ENCODE measurements at regions not wholly inside any gene's neighbourhood (a gene's known extent, or its start where the extent isn't known, plus 50 kb on each side); places are given as distances from the start of the nearest gene placed in this dataset.

DNA sequence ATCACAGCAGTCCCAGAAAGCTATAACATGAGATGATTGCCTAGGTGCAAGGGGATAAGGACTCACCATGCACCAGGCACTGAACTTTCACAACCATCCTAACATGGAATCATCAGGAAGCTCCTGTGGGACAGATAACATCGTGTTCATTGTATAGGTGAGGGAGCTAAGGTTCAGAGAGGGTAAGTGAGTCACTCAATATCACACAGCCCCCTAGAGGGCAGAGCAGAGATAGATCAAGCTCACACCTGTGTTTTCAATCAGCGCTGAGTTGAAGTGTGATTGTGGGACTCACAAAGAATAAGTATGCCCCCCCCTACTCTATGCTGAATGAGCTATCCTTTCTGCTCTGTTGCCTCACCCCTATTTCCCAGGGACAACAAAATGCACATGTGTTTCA, 377.7 kb upstream of the ERCC4 start:
- TF ChIP-seq, protein P1, sequence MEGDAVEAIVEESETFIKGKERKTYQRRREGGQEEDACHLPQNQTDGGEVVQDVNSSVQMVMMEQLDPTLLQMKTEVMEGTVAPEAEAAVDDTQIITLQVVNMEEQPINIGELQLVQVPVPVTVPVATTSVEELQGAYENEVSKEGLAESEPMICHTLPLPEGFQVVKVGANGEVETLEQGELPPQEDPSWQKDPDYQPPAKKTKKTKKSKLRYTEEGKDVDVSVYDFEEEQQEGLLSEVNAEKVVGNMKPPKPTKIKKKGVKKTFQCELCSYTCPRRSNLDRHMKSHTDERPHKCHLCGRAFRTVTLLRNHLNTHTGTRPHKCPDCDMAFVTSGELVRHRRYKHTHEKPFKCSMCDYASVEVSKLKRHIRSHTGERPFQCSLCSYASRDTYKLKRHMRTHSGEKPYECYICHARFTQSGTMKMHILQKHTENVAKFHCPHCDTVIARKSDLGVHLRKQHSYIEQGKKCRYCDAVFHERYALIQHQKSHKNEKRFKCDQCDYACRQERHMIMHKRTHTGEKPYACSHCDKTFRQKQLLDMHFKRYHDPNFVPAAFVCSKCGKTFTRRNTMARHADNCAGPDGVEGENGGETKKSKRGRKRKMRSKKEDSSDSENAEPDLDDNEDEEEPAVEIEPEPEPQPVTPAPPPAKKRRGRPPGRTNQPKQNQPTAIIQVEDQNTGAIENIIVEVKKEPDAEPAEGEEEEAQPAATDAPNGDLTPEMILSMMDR (IDR thresholded peaks at IDR 0.05; ENCODE audit: low read length) = no peak
- no peak for TF ChIP-seq EZH2 (IDR thresholded peaks at IDR 0.05; ENCODE audit: borderline replicate concordance, low read length)
